ENCODE measurements at regions not wholly inside any gene's neighbourhood (a gene's known extent, or its start where the extent isn't known, plus 50 kb on each side); places are given as distances from the start of the nearest gene placed in this dataset.
"Not testable (repeated sequence)": the region's sequence is repeated elsewhere in the genome, so short reads cannot be mapped to it uniquely, and the experiment has no call there.

GRCh38 chr17:54373970-54374369, 526.7 kb upstream of the TOM1L1 start:
- Histone ChIP-seq H3K27me3 (ENCODE audit: control insufficient read depth in 1 of 2, insufficient read depth in 2 of 2, low read length in 2 of 2) (no peaks in the 10 kb centered on the region), H2AFZ (ENCODE audit: low read length) (no peak overlapping the region), H3K9me3 (ENCODE audit: low read length) (peaks cover 71% of the 10 kb centered on the region), H3K4me1 (ENCODE audit: insufficient read depth, low read length) (no peaks in the 10 kb centered on the region), H3K4me2 (ENCODE audit: low read depth, low read length) (no peak overlapping the region), H3K79me2 (ENCODE audit: insufficient read depth, low read length) (no peaks in the 10 kb centered on the region), H3K36me3 (replicated peaks in 1 of 2; ENCODE audit: control insufficient read depth in 1 of 2, insufficient read depth in 2 of 2, low read length in 2 of 2) (no peaks in the 10 kb centered on the region), H3K9ac (ENCODE audit: insufficient read depth, low read depth, low read length) (no peak overlapping the region), H3K27ac (ENCODE audit: extremely low read length, insufficient read depth, low read length) (no peak overlapping the region), H3K4me3 (replicated peaks in 1 of 3; ENCODE audit: insufficient read depth in 1 of 3, low read depth in 2 of 3, low read length in 3 of 3) (no peak overlapping the region), H4K20me1 (ENCODE audit: insufficient read depth, low read length) (no peaks in the 10 kb centered on the region)
- intact Hi-C loops (cut with micrococcal nuclease; ENCODE audit: unreplicated experiment) = no loop called here
- DNase-seq (ENCODE audit: low spot score) (no peak), FAIRE-seq (no peak), ATAC-seq (no peak)
- TF ChIP-seq, protein P1, sequence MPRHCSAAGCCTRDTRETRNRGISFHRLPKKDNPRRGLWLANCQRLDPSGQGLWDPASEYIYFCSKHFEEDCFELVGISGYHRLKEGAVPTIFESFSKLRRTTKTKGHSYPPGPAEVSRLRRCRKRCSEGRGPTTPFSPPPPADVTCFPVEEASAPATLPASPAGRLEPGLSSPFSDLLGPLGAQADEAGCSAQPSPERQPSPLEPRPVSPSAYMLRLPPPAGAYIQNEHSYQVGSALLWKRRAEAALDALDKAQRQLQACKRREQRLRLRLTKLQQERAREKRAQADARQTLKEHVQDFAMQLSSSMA (CRISPR knock-in tag; IDR thresholded peaks at IDR 0.05) = no peak
- no peak for TF ChIP-seq ZNF556 (CRISPR knock-in tag; IDR thresholded peaks at IDR 0.05; ENCODE audit: borderline replicate concordance)
- TF ChIP-seq ZBTB7B (CRISPR knock-in tag; IDR thresholded peaks at IDR 0.05) = no peak
- no peak for TF ChIP-seq KAT8 (CRISPR knock-in tag; IDR thresholded peaks at IDR 0.05)
- ChIA-PET CTCF (ENCODE audit: low intra/inter-chr PET ratio, low total read pairs) (no interaction called here), POLR2A (no interaction called here)
- in situ Hi-C loops (cut with HindIII; ENCODE audit: extremely low pct_ligation_motif_present, low pct_unique_long_range_greater_than_20kb) = no loop called here
- no TSS peak for BruUV-seq (replicated peaks)
- 0% methylated on average over 1 of the region's 1 CpG for WGBS (ENCODE audit: low lambda C conversion rate)

- H3K27ac ChIP-seq (ENCODE audit: extremely low read length, insufficient read depth, low read length); H3K9ac ChIP-seq (ENCODE audit: insufficient read depth, low read depth, low read length); H3K27me3 ChIP-seq (ENCODE audit: control insufficient read depth in 1 of 2, insufficient read depth in 2 of 2, low read length in 2 of 2); DNase-seq (ENCODE audit: low spot score); FAIRE-seq; POLR2A ChIA-PET; H3K36me3 ChIP-seq (replicated peaks in 1 of 2; ENCODE audit: control insufficient read depth in 1 of 2, insufficient read depth in 2 of 2, low read length in 2 of 2); intact Hi-C loops (cut with micrococcal nuclease; ENCODE audit: unreplicated experiment); H3K4me3 ChIP-seq (replicated peaks in 1 of 3; ENCODE audit: insufficient read depth in 1 of 3, low read depth in 2 of 3, low read length in 3 of 3); H3K4me1 ChIP-seq (ENCODE audit: insufficient read depth, low read length); ATAC-seq; H3K4me2 ChIP-seq (ENCODE audit: low read depth, low read length); H2AFZ ChIP-seq (ENCODE audit: low read length); H3K79me2 ChIP-seq (ENCODE audit: insufficient read depth, low read length); CTCF ChIA-PET (ENCODE audit: low intra/inter-chr PET ratio, low total read pairs); BruUV-seq (replicated peaks); H4K20me1 ChIP-seq (ENCODE audit: insufficient read depth, low read length); in situ Hi-C loops (cut with HindIII; ENCODE audit: extremely low pct_ligation_motif_present, low pct_unique_long_range_greater_than_20kb): not testable (repeated sequence)
- 40% methylated on average over 6 of the region's 6 CpGs for WGBS (ENCODE audit: low lambda C conversion rate)
- peaks cover 67% of the 10 kb centered on the region for H3K9me3 ChIP-seq (ENCODE audit: low read length)
These were observed 524.2 kb upstream of the TOM1L1 start for GRCh38 chr17:54376409-54376808.
